ENCODE measurements at regions not wholly inside any gene's neighbourhood (a gene's known extent, or its start where the extent isn't known, plus 50 kb on each side); places are given as distances from the start of the nearest gene placed in this dataset.
A peak's percentile ranks its signal among the peaks of the same experiment; 100 is the strongest.
"Not testable (repeated sequence)": the region's sequence is repeated elsewhere in the genome, so short reads cannot be mapped to it uniquely, and the experiment has no call there.

DNA sequence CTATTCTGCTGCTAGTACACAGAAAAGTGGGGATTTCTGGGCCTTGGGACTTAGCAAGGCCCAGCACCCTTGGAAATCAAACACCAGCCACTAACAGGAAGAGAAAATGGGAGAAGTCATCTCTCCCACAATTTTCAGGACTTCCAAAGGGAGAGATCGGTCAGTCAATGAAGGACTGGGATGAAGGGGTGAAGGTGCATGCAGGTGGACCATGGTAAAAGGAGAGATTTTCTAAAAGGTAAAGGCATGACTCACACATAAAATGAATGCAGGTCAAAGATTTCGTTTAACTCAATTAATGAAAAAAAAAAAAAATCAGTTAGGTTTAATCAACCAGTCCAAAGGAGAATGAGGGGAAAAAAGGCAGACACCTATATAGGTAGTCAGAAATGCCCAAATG is 176.4 kb upstream of the PROK2 start:
- no peak for DNase-seq (ENCODE audit: low read depth, low spot score)

DNA sequence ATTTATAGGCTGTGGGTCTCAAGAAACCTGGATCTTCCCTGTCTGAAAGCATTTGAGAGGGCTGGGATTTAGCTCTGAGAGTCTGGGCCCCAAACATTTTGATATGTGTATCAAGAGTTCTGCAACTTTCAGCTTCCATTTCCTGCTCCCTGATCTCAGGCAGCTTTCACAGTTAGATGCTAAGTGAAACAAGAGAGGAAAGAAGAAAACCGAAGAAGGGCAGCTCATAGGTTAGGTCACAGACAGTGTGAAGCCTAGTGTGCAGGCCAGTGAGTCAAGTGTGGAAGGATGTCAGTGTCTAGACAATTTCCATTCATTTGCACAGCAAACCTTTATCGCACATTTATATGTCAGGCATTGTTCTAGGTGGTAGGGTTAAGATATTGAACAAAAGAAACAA is 173.6 kb upstream of the PROK2 start:
- DNase-seq (ENCODE audit: low read depth, low spot score): no peak
- no peak overlapping the region for H3K27ac ChIP-seq

More for the DNA sequence above, 176.4 kb upstream of the PROK2 start:
- no peak overlapping the region for H3K27ac ChIP-seq

DNA sequence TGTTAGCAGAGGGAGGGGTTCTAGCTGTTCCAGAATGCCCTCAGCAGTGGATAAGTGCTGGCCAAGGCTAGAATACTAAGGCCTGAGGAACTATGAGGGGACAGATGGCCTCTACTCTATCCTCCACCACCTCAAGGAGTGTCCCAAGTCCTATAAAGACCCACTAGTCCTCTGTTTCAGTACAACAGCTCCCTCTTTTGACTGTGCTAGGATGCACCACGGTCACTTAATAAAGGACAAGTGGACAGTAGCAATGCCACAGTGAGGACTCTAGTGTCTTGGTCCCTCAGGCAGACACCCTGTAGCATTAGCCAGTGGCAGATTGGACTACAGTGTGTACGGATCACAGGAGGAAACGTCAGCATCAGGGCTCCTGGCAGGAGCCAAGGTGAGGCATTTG is 171.8 kb upstream of the PROK2 start:
- H3K27ac ChIP-seq: no peak overlapping the region
- DNase-seq (ENCODE audit: low read depth, low spot score): no peak

DNA sequence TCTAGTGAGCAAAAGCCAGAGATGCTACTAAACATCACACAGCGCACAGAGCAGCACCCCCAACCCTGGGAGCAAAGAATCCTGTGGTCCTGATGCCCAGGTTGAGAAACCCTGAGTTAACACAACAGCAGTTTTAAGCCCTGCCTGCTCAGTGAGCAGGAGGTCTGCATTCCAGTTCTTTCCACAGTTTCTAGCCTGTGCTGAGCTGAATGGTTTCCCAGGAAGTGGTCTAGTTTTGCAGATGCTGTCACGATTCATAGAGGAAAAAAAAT is 171.1 kb upstream of the PROK2 start:
- no peak overlapping the region for H3K27ac ChIP-seq
- no peak for DNase-seq (ENCODE audit: low read depth, low spot score)

DNA sequence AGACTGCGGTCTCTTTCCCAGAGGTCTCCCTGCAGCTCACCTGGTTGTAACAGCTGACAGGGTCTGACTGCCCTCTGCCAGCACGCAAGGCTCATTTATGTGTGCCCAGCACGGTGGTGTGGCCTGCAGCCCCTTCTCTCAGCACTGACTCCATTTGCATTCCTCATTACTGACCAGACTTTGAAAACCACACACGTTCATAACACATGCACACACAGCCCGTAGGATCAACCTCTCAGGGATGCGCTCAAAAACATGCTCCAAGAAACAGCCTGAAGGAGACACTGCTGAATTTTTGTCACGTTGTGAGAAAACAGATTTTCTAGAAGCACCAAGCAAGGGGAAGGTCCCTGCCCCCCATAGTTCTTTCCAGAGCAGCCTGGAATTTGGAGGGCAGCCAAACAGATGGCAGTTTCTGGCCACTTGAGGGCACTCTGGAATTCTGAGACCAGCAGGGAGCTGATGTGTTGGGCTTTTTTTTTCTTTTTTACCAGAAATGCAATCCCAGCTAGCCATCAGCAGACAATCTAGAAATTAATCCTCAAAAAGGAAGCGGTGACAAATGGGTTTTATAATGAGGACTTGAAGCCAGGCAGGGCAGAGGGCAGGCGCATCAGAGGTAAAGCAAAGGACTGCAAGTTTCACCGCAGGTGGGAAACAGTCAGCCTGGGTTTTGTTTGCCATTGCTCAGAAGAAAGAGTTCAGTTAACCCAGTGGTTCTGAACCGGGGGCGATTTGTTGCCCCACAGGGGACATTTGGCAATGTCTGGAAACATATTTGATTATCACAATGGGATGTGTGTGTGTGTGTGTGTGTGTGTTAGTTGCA is 170.5 kb upstream of the PROK2 start:
- no peak for DNase-seq (ENCODE audit: low read depth, low spot score)
- no peak overlapping the region for H3K27ac ChIP-seq

DNA sequence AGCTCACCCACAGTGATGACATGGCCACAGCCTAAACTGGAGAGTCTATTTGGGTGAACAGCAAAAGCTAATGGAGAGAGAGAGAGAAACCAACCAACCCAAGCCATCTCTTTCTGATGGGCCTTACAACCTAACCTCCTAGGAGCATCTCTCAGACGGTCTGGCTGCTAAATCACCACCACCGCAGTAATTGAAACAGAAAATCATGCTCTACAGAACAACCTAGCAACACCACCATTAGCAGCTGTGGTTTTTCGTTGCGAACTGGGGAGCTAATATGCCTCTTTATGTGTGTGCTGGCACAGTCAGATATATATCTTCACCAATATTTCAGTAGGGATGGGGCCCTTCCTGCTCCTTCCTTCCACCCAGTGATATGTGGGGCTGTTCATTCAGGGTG is 166.9 kb upstream of the PROK2 start:
- DNase-seq (ENCODE audit: low read depth, low spot score): no peak
- no peak overlapping the region for H3K27ac ChIP-seq

DNA sequence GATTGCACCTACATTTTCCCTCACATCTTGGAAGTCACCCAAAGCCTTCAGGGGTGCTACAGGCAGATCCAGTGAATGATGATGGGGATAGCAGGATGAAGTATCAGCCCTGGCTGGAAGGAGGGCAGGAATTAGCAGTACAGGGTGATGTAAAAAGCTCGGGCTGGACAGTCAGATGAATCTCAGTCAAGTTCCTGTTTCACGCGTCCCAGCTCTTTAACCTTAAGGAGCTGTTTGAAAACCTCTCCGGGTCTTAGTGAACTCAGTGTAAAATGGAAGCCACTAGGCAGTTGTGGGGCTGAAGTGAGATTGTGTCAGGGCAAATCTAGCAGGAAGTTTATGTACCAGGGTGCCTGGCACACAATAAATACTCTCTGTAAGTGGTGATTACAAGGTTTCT is 166.4 kb upstream of the PROK2 start:
- no peak for DNase-seq (ENCODE audit: low read depth, low spot score)
- no peak overlapping the region for H3K27ac ChIP-seq

DNA sequence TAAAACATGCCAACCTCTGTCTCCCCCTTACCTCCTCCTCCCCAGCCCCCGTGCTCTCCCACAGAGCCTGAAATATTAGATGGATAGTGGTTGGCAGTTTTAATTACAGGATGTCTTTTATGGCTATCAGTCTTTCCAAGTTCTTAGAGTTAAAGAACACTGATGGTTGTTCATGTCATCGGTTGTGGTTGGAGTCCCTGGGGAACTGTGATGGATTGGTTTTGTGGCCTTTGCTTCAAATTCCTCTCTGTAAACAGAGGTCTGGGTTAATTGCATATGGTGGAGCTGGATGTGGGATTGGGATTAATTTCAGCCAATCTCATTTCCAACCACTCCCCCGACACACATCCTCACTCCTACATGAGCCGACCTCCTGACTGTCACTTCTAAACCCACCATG is 164.5 kb upstream of the PROK2 start:
- DNase-seq (ENCODE audit: low read depth, low spot score): no peak

DNA sequence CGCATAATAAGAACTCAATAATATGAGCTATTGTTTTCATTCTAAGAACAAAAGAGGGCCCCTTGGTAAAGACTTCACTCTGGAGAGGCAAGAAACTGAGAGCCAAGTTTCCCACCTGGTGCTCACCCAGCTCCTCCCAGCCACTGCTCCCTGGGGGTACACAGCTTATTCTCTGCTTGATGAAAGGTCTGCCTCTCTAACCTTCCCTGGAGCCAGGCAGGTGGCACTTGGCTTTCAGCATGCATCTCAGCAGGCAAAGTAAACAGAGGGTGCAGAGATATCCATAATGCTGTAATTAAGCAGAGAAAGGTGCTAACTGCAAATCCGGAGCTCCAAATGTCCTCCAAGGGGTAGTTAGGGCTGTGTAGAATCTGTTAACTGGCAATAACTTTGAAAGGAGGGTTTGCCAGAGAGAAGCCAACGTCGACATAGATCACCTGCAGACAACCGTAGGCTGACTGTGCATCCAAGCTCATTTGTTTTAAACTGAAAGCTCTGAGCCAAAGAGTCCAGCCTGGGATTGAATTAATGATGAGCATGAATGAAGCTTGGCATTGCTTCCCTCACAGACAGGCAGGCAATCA is 159.6 kb upstream of the PROK2 start:
- H3K27ac ChIP-seq: no peak overlapping the region
- no peak for DNase-seq (ENCODE audit: low read depth, low spot score)

More for the DNA sequence above, 164.5 kb upstream of the PROK2 start:
- H3K27ac ChIP-seq: no peak overlapping the region

DNA sequence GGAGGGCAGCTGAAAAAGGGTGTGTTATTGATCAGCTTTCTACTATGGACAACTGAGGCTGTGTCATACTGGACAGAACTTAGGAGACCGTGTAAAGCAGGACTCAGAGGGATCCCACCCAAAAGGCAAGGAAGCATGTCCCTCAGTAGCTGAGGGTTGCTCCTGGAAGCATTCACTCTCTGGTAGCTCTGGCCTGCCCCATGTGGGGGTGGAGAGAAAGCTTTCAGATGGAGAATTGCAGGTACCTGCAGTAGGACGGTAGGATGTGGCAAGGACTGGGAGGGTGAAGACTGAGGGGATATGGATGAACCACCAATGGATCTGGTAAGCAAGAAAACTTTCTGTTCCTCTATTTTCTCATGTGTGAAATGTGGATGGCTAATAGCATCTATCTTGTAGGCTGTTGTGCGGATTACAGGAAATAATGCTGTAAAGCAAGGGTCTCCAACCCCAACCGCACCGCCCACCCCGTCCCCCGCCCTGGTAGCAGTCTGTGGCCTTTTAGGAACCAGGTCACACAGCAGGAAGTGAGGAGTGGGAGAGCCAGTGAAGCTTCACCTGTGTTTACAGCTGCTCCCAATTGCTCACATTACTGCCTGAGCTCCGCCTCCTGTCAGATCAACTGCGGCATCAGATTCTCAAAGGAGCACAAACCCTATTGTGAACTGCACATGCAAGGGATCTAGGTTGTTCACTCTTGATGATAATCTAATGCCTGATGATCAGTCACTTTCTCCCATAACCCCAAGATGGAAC is 157.7 kb upstream of the PROK2 start:
- H3K27ac ChIP-seq: no peak overlapping the region
- DNase-seq (ENCODE audit: low read depth, low spot score): no peak

DNA sequence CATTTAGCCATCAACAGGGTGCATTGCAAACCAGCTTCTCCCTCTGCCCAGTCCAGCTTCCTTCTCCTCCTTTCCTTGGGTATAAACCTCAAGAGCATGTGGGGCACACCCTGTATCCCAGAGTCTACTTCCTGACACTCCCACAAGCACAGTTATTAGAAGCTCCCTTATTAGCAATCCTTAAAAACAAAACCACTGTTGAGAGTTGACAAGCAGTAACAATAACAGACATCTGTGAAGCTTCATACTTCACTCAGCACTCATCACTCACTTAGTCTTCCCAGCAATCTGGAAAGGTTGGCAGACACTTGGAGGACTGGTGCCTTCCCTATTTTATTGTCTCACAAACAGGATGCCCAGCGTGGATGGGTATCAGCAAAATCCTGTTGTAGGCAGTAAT is 155.5 kb upstream of the PROK2 start:
- DNase-seq (ENCODE audit: low read depth, low spot score): no peak
- H3K27ac ChIP-seq: no peak overlapping the region

DNA sequence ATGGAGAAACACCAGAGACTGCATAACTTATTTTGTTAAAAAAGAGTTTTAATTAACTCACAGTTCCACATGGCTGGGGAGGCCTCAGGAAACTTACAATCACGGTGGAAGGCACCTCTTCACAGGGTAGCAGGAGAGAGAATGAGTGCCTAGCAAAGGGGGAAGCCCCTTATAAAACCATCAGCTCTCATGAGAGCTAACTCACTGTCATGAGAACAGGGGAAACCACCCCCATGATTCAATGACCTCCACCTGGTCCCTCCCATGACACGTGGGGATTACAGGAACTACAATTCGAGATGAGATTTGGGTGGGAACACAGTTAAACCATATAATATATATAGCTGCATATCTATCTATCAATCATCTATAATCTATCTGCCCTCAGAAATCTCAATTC is 153.1 kb upstream of the PROK2 start:
- not testable (repeated sequence) for H3K27ac ChIP-seq; DNase-seq (ENCODE audit: low read depth, low spot score)

DNA sequence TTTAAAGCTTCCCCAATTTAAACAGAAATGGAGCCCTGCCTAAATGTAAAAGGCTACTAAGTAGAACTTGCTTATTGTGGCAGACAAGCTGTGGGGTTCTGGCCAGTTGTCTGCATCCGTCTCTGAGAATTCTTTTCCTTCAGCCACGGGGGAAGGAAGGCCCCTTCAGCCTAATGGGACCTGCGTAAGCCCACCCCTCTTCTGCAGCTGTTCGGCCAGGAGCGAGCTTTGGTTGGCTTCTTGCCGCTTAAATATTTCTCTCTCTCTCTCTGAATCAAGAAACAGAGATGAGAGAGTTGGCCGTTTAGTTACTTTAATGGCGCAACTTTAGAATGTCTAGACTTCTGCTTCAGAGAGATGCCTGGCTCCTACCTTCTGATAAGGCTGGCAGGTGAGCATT is 151.7 kb upstream of the PROK2 start:
- DNase-seq (ENCODE audit: low read depth, low spot score): no peak
- H3K27ac ChIP-seq: no peak overlapping the region

DNA sequence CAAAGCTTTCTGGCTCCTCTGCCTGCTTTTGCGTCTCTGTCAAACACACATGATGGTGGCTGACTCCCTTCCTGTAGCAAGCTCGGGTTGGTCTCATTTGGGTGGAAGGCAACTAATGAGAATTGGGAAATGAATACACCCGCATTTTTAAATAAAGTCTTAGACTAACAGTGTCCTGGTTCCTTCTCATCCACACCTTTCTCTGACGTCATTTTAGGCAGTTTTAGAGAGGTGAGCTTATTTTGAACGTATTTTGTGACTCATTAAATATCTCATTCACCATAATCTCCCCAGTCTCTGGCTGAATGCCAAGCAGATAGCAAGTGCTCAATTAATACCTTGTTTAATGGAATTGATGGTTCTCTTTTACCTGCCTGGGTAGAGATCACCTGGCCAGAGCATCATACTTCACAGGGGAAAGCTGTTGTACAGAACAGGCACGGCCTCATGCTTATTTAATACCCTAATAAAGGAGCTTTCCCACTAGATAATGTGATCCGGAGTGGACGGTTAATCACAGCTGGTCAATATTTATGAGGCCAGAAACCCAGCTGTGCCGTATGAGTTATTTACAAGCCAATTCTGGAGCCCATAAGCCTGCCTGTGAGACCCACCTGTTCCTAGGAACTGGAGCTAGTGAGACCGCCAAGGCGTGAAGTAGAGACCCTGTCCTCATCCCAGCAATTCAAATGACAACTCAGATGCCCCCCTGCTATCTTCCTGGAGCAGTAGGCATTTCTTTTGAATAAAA is 149.7 kb upstream of the PROK2 start:
- DNase-seq (ENCODE audit: low read depth, low spot score): no peak

DNA sequence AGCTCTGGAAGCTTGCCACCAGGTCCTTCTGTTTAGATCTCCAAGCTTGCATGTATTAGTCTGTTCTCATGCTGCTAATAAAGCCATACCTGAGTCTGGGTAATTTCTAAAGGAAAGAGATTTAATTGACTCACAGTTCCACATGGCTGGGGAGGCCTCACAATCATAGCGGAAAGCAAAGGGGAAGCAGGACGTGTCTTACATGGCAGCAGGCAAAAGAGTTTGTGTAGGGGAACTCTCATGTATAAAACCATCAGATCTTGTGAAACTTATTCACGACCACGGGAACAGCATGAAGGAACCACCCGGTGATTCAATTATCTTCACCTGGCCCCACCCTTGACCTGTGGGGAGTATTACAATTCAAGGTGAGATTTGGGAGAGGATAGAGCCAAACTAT is 147.0 kb upstream of the PROK2 start:
- no peak for DNase-seq (ENCODE audit: low read depth, low spot score)
- no peak overlapping the region for H3K27ac ChIP-seq

More for the DNA sequence above, 149.7 kb upstream of the PROK2 start:
- H3K27ac ChIP-seq: no peak overlapping the region

DNA sequence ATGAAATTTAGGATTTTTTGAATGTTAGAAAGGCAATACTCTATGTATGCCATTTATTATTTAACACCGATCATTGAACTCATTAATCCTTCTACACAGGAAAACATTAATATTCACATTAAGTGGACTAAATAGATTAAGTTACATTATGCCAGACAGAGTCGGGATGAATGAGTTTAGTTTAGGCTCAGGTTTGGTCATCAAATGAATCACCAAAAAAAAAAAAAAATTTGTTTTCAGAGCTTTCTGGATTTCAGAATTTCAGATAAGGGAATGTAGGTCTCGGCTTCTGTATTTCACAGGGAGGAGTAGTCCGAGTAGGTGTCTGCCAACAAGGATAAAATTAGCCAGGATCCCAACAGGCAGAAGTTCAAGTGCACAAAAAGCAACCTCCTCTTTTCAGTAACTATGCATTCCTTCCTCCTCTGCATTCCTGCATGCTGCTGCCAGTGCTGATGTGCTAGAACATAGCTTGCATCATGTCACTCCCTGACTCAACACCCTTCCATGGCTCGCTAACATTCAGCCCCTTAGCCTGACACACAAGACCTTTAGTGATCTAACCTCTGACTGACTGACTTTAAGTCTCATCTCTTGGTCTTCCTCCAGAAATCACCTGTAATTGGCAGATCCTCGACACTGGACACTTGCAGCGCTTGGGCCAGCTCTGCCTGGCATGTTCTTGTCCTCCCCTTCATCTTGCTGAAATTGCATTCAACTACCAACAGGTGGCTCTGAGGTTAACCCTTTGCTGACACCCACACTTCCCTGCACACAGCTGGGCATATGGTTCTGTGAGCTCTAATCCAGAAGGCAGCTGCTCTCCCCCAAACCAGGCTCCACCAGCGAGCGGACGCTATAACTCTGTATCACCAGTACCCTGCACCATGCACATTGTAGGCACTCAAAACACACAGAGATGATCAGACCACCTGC is 145.4 kb upstream of the PROK2 start:
- no peak overlapping the region for H3K27ac ChIP-seq
- peak; percentile 43 for DNase-seq (ENCODE audit: low read depth, low spot score)

DNA sequence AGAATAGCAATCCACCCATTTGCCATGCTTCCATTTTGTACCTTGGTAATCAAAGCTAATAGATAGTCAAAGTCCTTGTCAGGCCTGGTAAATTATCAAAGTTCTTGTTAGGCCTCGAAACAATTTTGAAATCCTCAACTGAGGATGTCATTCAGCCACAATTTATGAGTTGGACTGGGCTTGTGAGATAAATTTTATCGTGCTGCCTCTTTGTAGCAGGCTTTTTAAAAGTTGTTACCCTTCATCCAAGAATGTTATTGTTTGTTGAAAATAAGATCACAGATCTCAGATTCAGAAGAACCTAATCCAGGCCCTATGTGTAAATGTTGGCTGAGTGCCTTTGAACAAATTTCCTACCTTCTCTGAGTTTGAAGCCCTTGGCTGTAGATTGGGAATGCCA is 143.3 kb upstream of the PROK2 start:
- no peak overlapping the region for H3K27ac ChIP-seq
- DNase-seq (ENCODE audit: low read depth, low spot score): no peak

DNA sequence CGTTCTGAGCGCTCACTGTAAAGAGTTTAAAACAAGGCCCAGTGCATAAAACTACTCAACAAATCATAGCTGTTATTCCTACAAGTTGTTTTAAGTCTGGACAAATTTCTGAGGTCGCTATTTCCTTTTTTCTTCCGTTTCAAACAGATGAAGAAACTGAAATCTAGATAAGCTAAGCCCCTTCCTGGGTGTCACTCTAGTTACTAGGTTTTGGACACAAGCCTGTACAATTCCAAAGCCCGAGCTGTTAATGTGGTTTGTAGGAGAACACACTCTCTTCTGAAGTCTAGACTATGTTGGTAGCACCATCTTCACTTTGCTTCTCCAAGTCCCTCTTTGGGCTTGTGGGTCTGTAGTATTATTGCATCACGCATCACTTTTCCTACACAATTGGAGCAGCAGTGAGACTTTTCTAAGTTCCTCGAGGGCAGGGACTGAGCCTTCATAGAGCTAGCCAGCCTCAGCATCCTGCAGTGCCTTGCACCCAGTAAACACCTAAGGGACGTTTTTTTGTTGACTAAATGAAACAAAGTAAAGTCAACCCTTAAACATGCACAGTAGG is 142.6 kb upstream of the PROK2 start:
- H3K27ac ChIP-seq: no peak overlapping the region
- no peak for DNase-seq (ENCODE audit: low read depth, low spot score)

DNA sequence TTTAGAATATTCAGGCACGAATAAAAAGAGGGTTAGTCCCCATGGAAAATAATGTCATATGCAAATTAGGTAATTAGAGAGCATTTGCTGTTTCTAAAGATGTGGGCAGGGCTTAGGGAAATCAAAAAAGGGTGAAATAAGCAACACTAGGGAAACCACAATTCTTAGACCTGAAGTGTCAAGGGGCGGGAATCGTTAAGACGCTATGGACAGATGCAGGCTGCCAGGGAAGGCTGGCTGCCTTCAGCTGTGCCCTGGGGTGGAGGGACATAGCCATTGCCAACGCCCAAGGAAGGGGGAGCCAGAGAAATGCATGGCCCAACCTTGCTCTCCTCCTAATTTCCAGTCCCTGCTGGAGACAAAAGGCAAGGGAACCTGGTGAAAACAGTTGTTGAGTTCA is 141.7 kb upstream of the PROK2 start:
- no peak overlapping the region for H3K27ac ChIP-seq
- no peak for DNase-seq (ENCODE audit: low read depth, low spot score)

DNA sequence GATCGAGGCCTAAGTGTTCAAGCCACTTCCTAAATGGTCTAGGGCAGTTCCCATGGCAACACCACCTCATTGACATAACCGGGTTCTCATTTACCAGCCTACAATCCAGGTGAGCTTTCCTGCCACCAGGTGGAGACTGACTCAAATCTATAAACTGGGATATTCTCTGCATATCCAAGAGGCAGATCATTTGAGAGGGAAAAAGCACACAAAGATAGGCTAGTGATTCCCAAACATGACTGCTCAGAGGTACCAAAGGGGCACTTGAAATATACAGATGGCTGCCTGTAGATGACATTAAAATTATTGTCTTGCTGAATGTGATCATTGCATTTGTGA is 141.3 kb upstream of the PROK2 start:
- peak; percentile 10 for DNase-seq (ENCODE audit: low read depth, low spot score)
- no peak overlapping the region for H3K27ac ChIP-seq
